OCI-LY1 (cell line): ENCODE measurements at regions not wholly inside any gene's neighbourhood (a gene's known extent, or its start where the extent isn't known, plus 50 kb on each side); places are given as distances from the start of the nearest gene placed in this dataset.

Source experiments
- EZH2 ChIP-seq: fragments of 200-600 bp; sonication (generic), shearing (Covaris generic); IDR thresholded peaks from 2 replicates; pipeline ENCODE4 v1.8.0; 2017; ENCODE audit warnings: borderline replicate concordance, mixed run types, mild to moderate bottlenecking, antibody characterized with exemption, low read length, moderate library complexity, mixed read lengths
- TF ChIP-seq, protein P1 (sequence below): fragments of 200-600 bp; sonication (generic), shearing (Covaris generic); IDR thresholded peaks from 2 replicates; pipeline ENCODE4 v1.5.1; 2017; ENCODE audit warnings: mild to moderate bottlenecking, antibody characterized with exemption, low read length, moderate library complexity, mixed read lengths

DNA sequence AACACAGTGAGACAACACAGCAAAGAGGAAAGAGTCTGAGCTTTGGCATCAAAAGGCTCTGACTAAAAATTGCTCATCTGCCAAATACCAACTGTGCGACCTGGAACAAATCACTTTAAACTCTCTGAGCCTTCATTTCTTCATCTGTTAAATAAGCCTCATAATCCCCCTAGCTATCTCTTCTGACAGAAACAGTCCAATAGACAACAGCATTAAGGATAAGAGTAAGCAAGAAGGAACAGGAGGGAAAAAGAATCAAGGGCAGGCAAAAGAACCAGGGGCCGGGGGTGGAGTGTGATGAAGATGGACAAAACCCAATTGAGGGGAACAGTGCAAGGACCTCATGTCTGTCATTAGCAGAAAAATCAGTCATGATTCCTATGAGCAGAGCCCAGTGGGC is 79.4 kb upstream of the SETMAR start:
- TF ChIP-seq, protein P1, sequence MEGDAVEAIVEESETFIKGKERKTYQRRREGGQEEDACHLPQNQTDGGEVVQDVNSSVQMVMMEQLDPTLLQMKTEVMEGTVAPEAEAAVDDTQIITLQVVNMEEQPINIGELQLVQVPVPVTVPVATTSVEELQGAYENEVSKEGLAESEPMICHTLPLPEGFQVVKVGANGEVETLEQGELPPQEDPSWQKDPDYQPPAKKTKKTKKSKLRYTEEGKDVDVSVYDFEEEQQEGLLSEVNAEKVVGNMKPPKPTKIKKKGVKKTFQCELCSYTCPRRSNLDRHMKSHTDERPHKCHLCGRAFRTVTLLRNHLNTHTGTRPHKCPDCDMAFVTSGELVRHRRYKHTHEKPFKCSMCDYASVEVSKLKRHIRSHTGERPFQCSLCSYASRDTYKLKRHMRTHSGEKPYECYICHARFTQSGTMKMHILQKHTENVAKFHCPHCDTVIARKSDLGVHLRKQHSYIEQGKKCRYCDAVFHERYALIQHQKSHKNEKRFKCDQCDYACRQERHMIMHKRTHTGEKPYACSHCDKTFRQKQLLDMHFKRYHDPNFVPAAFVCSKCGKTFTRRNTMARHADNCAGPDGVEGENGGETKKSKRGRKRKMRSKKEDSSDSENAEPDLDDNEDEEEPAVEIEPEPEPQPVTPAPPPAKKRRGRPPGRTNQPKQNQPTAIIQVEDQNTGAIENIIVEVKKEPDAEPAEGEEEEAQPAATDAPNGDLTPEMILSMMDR = no peak
- no peak for TF ChIP-seq EZH2
